GM12878 (cell line): ENCODE measurements at regions not wholly inside any gene's neighbourhood (a gene's known extent, or its start where the extent isn't known, plus 50 kb on each side); places are given as distances from the start of the nearest gene placed in this dataset.

Experiments
- ATAC-seq: fragments of 200-7000 bp; cut with Tn5 transposase; 3 replicates; pipeline ENCODE4 v1.9.1; 2020; ENCODE audit warnings: mild to moderate bottlenecking, moderate library complexity
- BruUV-seq: library from RNA; stranded (reverse); fragments of 400-500 nt; replicated peaks from 2 replicates; lab custom pipeline; 2021; lab: Mats Ljungman, UMichigan
- CTCF ChIA-PET: fragments of 300-600 bp; sonication (Branson Sonifier 250); formaldehyde crosslinking; extraction: SDS; loops from one replicate; lab custom pipeline; 2021; ENCODE audit warnings: inconsistent platforms; lab: Yijun Ruan, JAX
- POLR2A ChIA-PET: fragments of 350-600 bp; formaldehyde crosslinking; extraction: SDS; loops from one replicate; lab custom pipeline; 2021; ENCODE audit warnings: inconsistent platforms; lab: Charles Lee
- RAD21 ChIA-PET: fragments of 300-600 bp; sonication (Branson Sonifier 250); formaldehyde crosslinking; loops from one replicate; lab custom pipeline; 2023; ENCODE audit warnings: antibody characterized with exemption; ENCODE audit not compliant: unreplicated experiment; lab: Charles Lee
- SMC1A ChIA-PET: fragments of 300-600 bp; sonication (Branson Sonifier 250); formaldehyde crosslinking; loops from one replicate; lab custom pipeline; 2023; ENCODE audit not compliant: unreplicated experiment, uncharacterized antibody; lab: Charles Lee
- DNase-seq: peaks from one replicate; pipeline ENCODE4 v3.0.0-alpha.2; 2011; ENCODE audit warnings: low read depth, low spot score
- FAIRE-seq: peaks from 3 replicates; lab custom pipeline; 2011; peaks lifted over from hg19 to GRCh38; lab: Jason Lieb, UNC
- H2AFZ ChIP-seq: 2 replicates; pipeline ENCODE4 v1.6.0; 2011; ENCODE audit warnings: low read depth, low read length, control low read depth; ENCODE audit not compliant: control insufficient read depth
- H3K27ac ChIP-seq: 2 replicates; pipeline ENCODE4 v1.5.1; 2011; ENCODE audit warnings: control low read depth; ENCODE audit not compliant: control insufficient read depth, insufficient read depth
- H3K27me3 ChIP-seq, 2 experiments: replicated peaks in 1 of 2; 2 replicates each; pipeline versions ENCODE4 v1.6.0 to v1.6.1; 2011; ENCODE audit warnings: low read length in 1 of 2; ENCODE audit not compliant: control insufficient read depth in 2 of 2, insufficient read depth in 2 of 2
- H3K36me3 ChIP-seq, 2 experiments: 2 replicates each; pipeline ENCODE4 v1.5.1; 2011; ENCODE audit warnings: low read length in 1 of 2; ENCODE audit not compliant: control insufficient read depth in 2 of 2, insufficient read depth in 2 of 2
- H3K4me1 ChIP-seq: 2 replicates; pipeline ENCODE4 v1.6.1; 2011; ENCODE audit warnings: mild to moderate bottlenecking, low read length, moderate library complexity, mixed read lengths; ENCODE audit not compliant: control insufficient read depth, insufficient read depth
- H3K4me2 ChIP-seq: 2 replicates; pipeline ENCODE4 v1.6.0; 2011; ENCODE audit warnings: control low read depth; ENCODE audit not compliant: control insufficient read depth, insufficient read depth
- H3K4me3 ChIP-seq: fragments of 200-600 bp; sonication (generic); 2 replicates; pipeline ENCODE4 v1.5.1; 2016
- H3K79me2 ChIP-seq: 2 replicates; pipeline ENCODE4 v1.6.0; 2011; ENCODE audit warnings: low read length; ENCODE audit not compliant: control insufficient read depth, insufficient read depth
- H3K9ac ChIP-seq: 2 replicates; pipeline ENCODE4 v1.8.0; 2011; ENCODE audit warnings: low read length, control low read depth, mixed read lengths; ENCODE audit not compliant: control insufficient read depth, insufficient read depth
- H3K9me3 ChIP-seq: replicated peaks from 3 replicates; pipeline ENCODE4 v1.5.1; 2011; ENCODE audit warnings: mild to moderate bottlenecking, low read length; ENCODE audit not compliant: control insufficient read depth, insufficient read depth
- H4K20me1 ChIP-seq: 2 replicates; pipeline ENCODE4 v1.6.0; 2011; ENCODE audit not compliant: control insufficient read depth, insufficient read depth
- CEBPZ ChIP-seq: fragments of 150-350 bp; IDR thresholded peaks from 2 replicates; pipeline ENCODE4 v1.6.1; 2016; ENCODE audit warnings: low read depth, low read length
- CUX1 ChIP-seq: IDR thresholded peaks from 2 replicates; pipeline ENCODE4 v1.6.1; 2012; ENCODE audit warnings: improper control_type of control experiment, low read depth, low read length; ENCODE audit not compliant: insufficient replicate concordance
- E4F1 ChIP-seq: fragments of 450-650 bp; IDR thresholded peaks from 2 replicates; pipeline ENCODE4 v1.6.1; 2018; ENCODE audit warnings: borderline replicate concordance, mild to moderate bottlenecking; ENCODE audit not compliant: partially characterized antibody
- KDM1A ChIP-seq: fragments of 200-600 bp; sonication (generic); IDR thresholded peaks from 2 replicates; pipeline ENCODE4 v1.6.1; 2016; ENCODE audit warnings: borderline replicate concordance
- MEF2B ChIP-seq: fragments of 450-650 bp; IDR thresholded peaks from 2 replicates; pipeline ENCODE4 v1.6.1; 2018; ENCODE audit warnings: mild to moderate bottlenecking, moderate library complexity; ENCODE audit not compliant: partially characterized antibody, poor library complexity, severe bottlenecking
- NR2C2 ChIP-seq: IDR thresholded peaks from 2 replicates; pipeline ENCODE4 v1.6.1; 2011; ENCODE audit warnings: borderline replicate concordance, low read depth; ENCODE audit not compliant: control insufficient read depth, insufficient read length
- POLR2AphosphoS5 ChIP-seq: IDR thresholded peaks from 2 replicates; pipeline ENCODE4 v1.6.1; 2011; ENCODE audit warnings: mild to moderate bottlenecking, low read length, inconsistent platforms
- ZNF687 ChIP-seq: fragments of 450-650 bp; IDR thresholded peaks from 2 replicates; pipeline ENCODE4 v1.6.1; 2017; ENCODE audit warnings: mild to moderate bottlenecking, moderate library complexity
- whole genome bisulfite sequencing: methylation state at CpG from one replicate; pipeline ENCODE4 v1.1.6; 2016; ENCODE audit warnings: low lambda C conversion rate; ENCODE audit not compliant: insufficient replicate concordance, insufficient coverage; ENCODE audit errors: missing lambda C conversion rate; 5-methylcytosine and 5-hydroxymethylcytosine counted together
- in situ Hi-C: fragments of 300-500 bp; cut with MboI; formaldehyde crosslinking; loops from 9 replicates; pipeline ENCODE4 v1.14.3; 2018; ENCODE audit warnings: mixed read lengths
- intact Hi-C: fragments of 100-400 bp; cut with micrococcal nuclease; formaldehyde crosslinking; loops from one replicate; pipeline ENCODE4 v1.14.2; 2022; ENCODE audit not compliant: unreplicated experiment

GRCh38 chr16:6803176-6803575, 529.5 kb upstream of the RBFOX1 start:
- FAIRE-seq: no peak
- BruUV-seq: no TSS peak
- RAD21 ChIA-PET: no interaction called here
- H3K27ac ChIP-seq: no peak overlapping the region
- in situ Hi-C loops (no loop called here), intact Hi-C loops (no loop called here)
- DNase-seq: no peak
- POLR2A ChIA-PET: no interaction called here
- no peak for ATAC-seq
- H3K4me3 ChIP-seq: no peak overlapping the region
- H4K20me1 ChIP-seq: no peaks in the 10 kb centered on the region
- no peaks in the 10 kb centered on the region for H3K27me3 ChIP-seq
- H3K36me3 ChIP-seq: no peaks in the 10 kb centered on the region
- H2AFZ ChIP-seq: no peak overlapping the region
- no peak overlapping the region for H3K4me2 ChIP-seq
- 22% methylated on average over 3 of the region's 3 CpGs for whole genome bisulfite sequencing
- H3K9me3 ChIP-seq: no peaks in the 10 kb centered on the region
- no peaks in the 10 kb centered on the region for H3K4me1 ChIP-seq
- H3K9ac ChIP-seq: no peak overlapping the region
- SMC1A ChIA-PET: no interaction called here
- H3K79me2 ChIP-seq: no peaks in the 10 kb centered on the region
- CTCF ChIA-PET: interaction anchor here (0.7 kb wide), 1 partner anchor 271 kb away, joined by 3 read pairs; no protein-coding TSS in a partner anchor
- TF ChIP-seq NR2C2 (no peak), CEBPZ (no peak), E4F1 (no peak), CUX1 (no peak), MEF2B (no peak), ZNF687 (no peak), KDM1A (no peak), POLR2AphosphoS5 (no peak)
